ENCODE measurements at regions not wholly inside any gene's neighbourhood (a gene's known extent, or its start where the extent isn't known, plus 50 kb on each side); places are given as distances from the start of the nearest gene placed in this dataset.

DNA sequence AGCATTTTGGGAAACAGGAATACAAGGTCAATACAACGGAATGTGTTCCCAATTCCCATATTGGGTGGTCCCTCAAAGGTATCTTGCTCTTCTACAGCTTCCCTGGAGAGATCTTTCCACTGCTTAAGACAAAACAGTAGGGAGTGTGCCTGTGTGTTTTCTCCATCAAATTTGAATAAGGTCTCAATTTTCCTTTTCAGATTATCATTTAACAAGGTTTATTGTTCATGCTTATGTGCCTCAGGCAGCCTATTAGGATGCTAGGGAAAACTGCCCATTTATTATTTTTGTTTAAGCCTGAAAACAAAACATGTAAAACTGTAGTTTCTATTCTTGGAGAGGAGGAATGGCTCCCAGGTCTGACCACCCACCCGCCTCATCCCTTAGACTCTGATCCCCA is 622.7 kb downstream of the LMO4 start:
- in situ Hi-C loops (cut with HindIII; ENCODE audit: low pct_unique_long_range_greater_than_20kb, low sequenced_read_pairs) = no loop called here
- DNase-seq (ENCODE audit: low read depth, low spot score) = no peak

DNA sequence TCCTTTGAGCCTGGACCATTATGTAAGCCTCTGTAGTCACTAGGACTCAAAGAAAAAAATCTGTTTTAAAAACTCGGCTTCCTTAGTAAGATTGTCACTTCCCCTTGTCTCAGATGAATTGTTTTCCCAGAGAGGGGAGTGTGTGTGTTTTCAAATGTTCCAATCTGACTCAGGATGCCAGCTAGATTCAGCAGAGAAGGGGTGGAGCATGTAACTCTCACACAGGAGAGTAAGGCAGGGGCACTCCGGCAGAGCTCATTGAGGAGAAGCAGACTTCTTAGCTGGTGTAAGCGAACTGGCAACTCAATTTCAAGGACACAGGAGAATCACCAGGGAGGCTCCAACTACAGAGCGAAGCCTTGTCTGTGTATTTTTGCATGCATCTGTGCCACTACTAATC is 623.2 kb downstream of the LMO4 start:
- DNase-seq (ENCODE audit: low read depth, low spot score) = no peak
- in situ Hi-C loops (cut with HindIII; ENCODE audit: low pct_unique_long_range_greater_than_20kb, low sequenced_read_pairs) = no loop called here

- no peak for DNase-seq (ENCODE audit: low read depth, low spot score)
- in situ Hi-C loops (cut with HindIII; ENCODE audit: low pct_unique_long_range_greater_than_20kb, low sequenced_read_pairs) = no loop called here
Observed at GRCh38 chr1:87953121-87953520, 624.4 kb downstream of the LMO4 start.

GRCh38 chr1:87953732-87954344 is 625.2 kb downstream of the LMO4 start:
- in situ Hi-C loops (cut with HindIII; ENCODE audit: low pct_unique_long_range_greater_than_20kb, low sequenced_read_pairs) = no loop called here
- peak; percentile 76 for DNase-seq (ENCODE audit: low read depth, low spot score)

GRCh38 chr1:87955038-87955437 is 626.4 kb downstream of the LMO4 start:
- in situ Hi-C loops (cut with HindIII; ENCODE audit: low pct_unique_long_range_greater_than_20kb, low sequenced_read_pairs) = no loop called here
- no peak for DNase-seq (ENCODE audit: low read depth, low spot score)

- in situ Hi-C loops (cut with HindIII; ENCODE audit: low pct_unique_long_range_greater_than_20kb, low sequenced_read_pairs) = no loop called here
- no peak for DNase-seq (ENCODE audit: low read depth, low spot score)
Observed at GRCh38 chr1:87956072-87956471, 627.4 kb downstream of the LMO4 start.

GRCh38 chr1:87956750-87957149 is 628.1 kb downstream of the LMO4 start:
- in situ Hi-C loops (cut with HindIII; ENCODE audit: low pct_unique_long_range_greater_than_20kb, low sequenced_read_pairs) = no loop called here
- DNase-seq (ENCODE audit: low read depth, low spot score) = no peak

DNA sequence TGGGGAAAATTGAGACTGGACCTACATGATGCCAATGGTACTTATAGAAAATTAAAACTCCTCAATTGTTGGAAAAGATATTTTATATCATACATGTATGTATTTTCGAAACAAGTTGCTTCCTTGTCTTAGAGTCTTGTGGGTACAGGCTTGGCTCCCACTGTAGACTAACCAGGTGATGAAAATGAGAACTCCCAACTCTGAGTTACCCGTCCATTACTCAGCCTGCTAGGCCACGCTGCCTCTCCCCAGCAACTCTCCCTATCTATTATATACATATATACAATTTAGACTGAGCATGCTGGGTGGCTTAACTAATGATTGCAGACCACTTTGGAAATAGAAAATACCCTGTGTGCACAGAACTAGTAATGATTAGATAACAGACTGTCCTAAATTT is 628.7 kb downstream of the LMO4 start:
- in situ Hi-C loops (cut with HindIII; ENCODE audit: low pct_unique_long_range_greater_than_20kb, low sequenced_read_pairs) = no loop called here
- DNase-seq (ENCODE audit: low read depth, low spot score) = no peak

GRCh38 chr1:87958201-87958600 is 629.5 kb downstream of the LMO4 start:
- DNase-seq (ENCODE audit: low read depth, low spot score) = no peak
- in situ Hi-C loops (cut with HindIII; ENCODE audit: low pct_unique_long_range_greater_than_20kb, low sequenced_read_pairs) = no loop called here

- DNase-seq (ENCODE audit: low read depth, low spot score) = no peak
- in situ Hi-C loops (cut with HindIII; ENCODE audit: low pct_unique_long_range_greater_than_20kb, low sequenced_read_pairs) = no loop called here
Observed at GRCh38 chr1:87958716-87959115, 630.0 kb downstream of the LMO4 start.

DNA sequence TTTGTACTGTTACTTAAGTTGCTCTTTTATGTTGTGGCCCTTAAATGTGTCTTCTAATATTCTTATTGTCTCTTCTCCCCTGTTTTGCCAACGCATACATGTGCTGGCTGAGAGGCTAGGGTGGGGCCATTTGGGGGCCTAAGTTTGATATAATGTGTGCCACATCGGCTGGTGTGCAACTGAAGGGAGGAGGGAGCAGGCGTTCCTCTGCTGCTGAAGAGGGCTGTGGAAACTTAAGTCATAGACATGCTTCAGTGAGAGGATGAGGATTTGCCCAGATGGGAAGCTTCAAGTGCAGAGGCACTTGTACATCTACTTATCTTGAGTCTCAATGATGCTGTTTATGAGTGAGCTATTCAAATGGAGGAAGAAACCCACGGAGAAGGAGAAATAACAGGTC is 630.6 kb downstream of the LMO4 start:
- in situ Hi-C loops (cut with HindIII; ENCODE audit: low pct_unique_long_range_greater_than_20kb, low sequenced_read_pairs) = no loop called here
- no peak for DNase-seq (ENCODE audit: low read depth, low spot score)

GRCh38 chr1:87961992-87962391 is 633.3 kb downstream of the LMO4 start:
- in situ Hi-C loops (cut with HindIII; ENCODE audit: low pct_unique_long_range_greater_than_20kb, low sequenced_read_pairs) = no loop called here
- no peak for DNase-seq (ENCODE audit: low read depth, low spot score)

- no peak for DNase-seq (ENCODE audit: low read depth, low spot score)
- in situ Hi-C loops (cut with HindIII; ENCODE audit: low pct_unique_long_range_greater_than_20kb, low sequenced_read_pairs) = no loop called here
Observed at GRCh38 chr1:87963556-87963955, 634.9 kb downstream of the LMO4 start.

- in situ Hi-C loops (cut with HindIII; ENCODE audit: low pct_unique_long_range_greater_than_20kb, low sequenced_read_pairs) = no loop called here
- no peak for DNase-seq (ENCODE audit: low read depth, low spot score)
Observed at GRCh38 chr1:87965193-87965592, 636.5 kb downstream of the LMO4 start.

GRCh38 chr1:87968197-87968955 is 639.7 kb downstream of the LMO4 start:
- in situ Hi-C loops (cut with HindIII; ENCODE audit: low pct_unique_long_range_greater_than_20kb, low sequenced_read_pairs) = no loop called here
- DNase-seq (ENCODE audit: low read depth, low spot score) = no peak

DNA sequence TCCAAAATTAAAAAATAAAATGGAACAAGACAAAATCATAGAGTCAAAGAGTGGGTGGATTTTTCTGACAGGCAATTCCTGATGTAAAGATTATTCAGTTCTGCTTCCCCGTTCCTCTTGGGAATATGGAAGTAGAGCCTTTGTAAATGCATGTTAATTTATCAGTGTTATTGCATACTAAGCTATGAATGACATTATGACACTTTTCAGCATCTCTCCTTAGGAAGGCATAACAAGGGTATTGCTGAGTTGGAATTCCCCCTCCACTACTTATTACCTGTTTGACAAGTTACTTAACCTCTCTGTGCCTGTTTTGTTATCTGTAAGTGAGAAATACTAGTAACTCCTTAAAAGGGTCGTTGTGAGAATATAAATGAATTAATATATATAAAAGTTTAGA is 640.4 kb downstream of the LMO4 start:
- DNase-seq (ENCODE audit: low read depth, low spot score) = no peak
- in situ Hi-C loops (cut with HindIII; ENCODE audit: low pct_unique_long_range_greater_than_20kb, low sequenced_read_pairs) = no loop called here

GRCh38 chr1:87972811-87973210 is 644.1 kb downstream of the LMO4 start:
- no peak for DNase-seq (ENCODE audit: low read depth, low spot score)
- in situ Hi-C loops (cut with HindIII; ENCODE audit: low pct_unique_long_range_greater_than_20kb, low sequenced_read_pairs) = no loop called here

- in situ Hi-C loops (cut with HindIII; ENCODE audit: low pct_unique_long_range_greater_than_20kb, low sequenced_read_pairs) = no loop called here
- DNase-seq (ENCODE audit: low read depth, low spot score) = no peak
Observed at GRCh38 chr1:87973896-87974295, 645.2 kb downstream of the LMO4 start.

- DNase-seq (ENCODE audit: low read depth, low spot score) = no peak
- in situ Hi-C loops (cut with HindIII; ENCODE audit: low pct_unique_long_range_greater_than_20kb, low sequenced_read_pairs) = no loop called here
Observed at GRCh38 chr1:87976316-87976715, 647.6 kb downstream of the LMO4 start.

Measured in SK-MEL-5 (cell line).